SU-DHL-6 (cell line): ENCODE measurements at regions not wholly inside any gene's neighbourhood (a gene's known extent, or its start where the extent isn't known, plus 50 kb on each side); places are given as distances from the start of the nearest gene placed in this dataset.

Experiments used
- H2AFZ ChIP-seq: fragments of 200-600 bp; sonication (generic); 2 replicates; pipeline ENCODE4 v1.6.1; 2014; ENCODE audit warnings: low read depth, mild to moderate bottlenecking, moderate library complexity, mixed read lengths, antibody characterized with exemption, low read length; ENCODE audit not compliant: severe bottlenecking
- H3F3A ChIP-seq: fragments of 200-600 bp; shearing (Covaris generic); 2 replicates; pipeline ENCODE4 v1.6.0; 2016; ENCODE audit warnings: antibody characterized with exemption, mild to moderate bottlenecking; ENCODE audit not compliant: insufficient read depth
- H3K27ac ChIP-seq: fragments of 200-600 bp; sonication (generic); 2 replicates; pipeline ENCODE4 v1.5.1; 2016; ENCODE audit warnings: low read depth, mild to moderate bottlenecking, low read length, moderate library complexity, mixed read lengths
- H3K27me3 ChIP-seq: fragments of 200-600 bp; sonication (generic), shearing (Covaris generic); 2 replicates; pipeline ENCODE4 v1.6.0; 2014; ENCODE audit warnings: mild to moderate bottlenecking, low read length
- H3K36me3 ChIP-seq: fragments of 200-600 bp; sonication (generic); 2 replicates; pipeline ENCODE4 v1.6.1; 2014; ENCODE audit warnings: mild to moderate bottlenecking, low read length, mixed read lengths
- H3K4me2 ChIP-seq: fragments of 300-600, 200-600 bp; shearing (Covaris generic), sonication (generic); 2 replicates; pipeline ENCODE4 v1.6.0; 2014; ENCODE audit warnings: low read length, low read depth, mild to moderate bottlenecking; ENCODE audit not compliant: poor library complexity, severe bottlenecking
- H3K4me3 ChIP-seq: fragments of 200-600 bp; sonication (generic); 2 replicates; pipeline ENCODE4 v1.5.1; 2014; ENCODE audit warnings: antibody characterized with exemption, low read length, mild to moderate bottlenecking, mixed read lengths; ENCODE audit not compliant: insufficient read depth, poor library complexity, severe bottlenecking
- H3K79me2 ChIP-seq: fragments of 200-600 bp; sonication (generic); 2 replicates; pipeline ENCODE4 v1.6.1; 2014; ENCODE audit warnings: mild to moderate bottlenecking, low read length, moderate library complexity; ENCODE audit not compliant: insufficient read depth
- H3K9ac ChIP-seq: fragments of 200-600 bp; sonication (generic); 2 replicates; pipeline ENCODE4 v1.7.0; 2014; ENCODE audit warnings: mild to moderate bottlenecking, low read length
- H3K9me2 ChIP-seq: fragments of 200-600 bp; sonication (generic); replicated peaks from 2 replicates; pipeline ENCODE4 v1.6.1; 2014; ENCODE audit warnings: low read length; ENCODE audit not compliant: insufficient read depth
- H3K9me3 ChIP-seq: fragments of 200-600 bp; sonication (generic); 2 replicates; pipeline ENCODE4 v1.6.1; 2014; ENCODE audit warnings: low read length, mixed read lengths; ENCODE audit not compliant: insufficient read depth
- H4K20me1 ChIP-seq: fragments of 200-600 bp; sonication (generic); 2 replicates; pipeline ENCODE4 v1.6.1; 2014; ENCODE audit warnings: low read depth, mild to moderate bottlenecking, antibody characterized with exemption, low read length, moderate library complexity, mixed read lengths
- CTCF ChIP-seq: fragments of 200-600 bp; sonication (generic); IDR thresholded peaks from one replicate; pipeline ENCODE4 v1.5.1; 2017; ENCODE audit warnings: antibody characterized with exemption, mild to moderate bottlenecking, low read length, moderate library complexity; ENCODE audit not compliant: insufficient read depth, poor library complexity, severe bottlenecking
- EZH2phosphoT487 ChIP-seq: fragments of 200-600 bp; sonication (generic), shearing (Covaris generic); conservative IDR thresholded peaks from 2 replicates; pipeline ENCODE4 v1.6.1; 2018; ENCODE audit warnings: mild to moderate bottlenecking, antibody characterized with exemption, low read length, moderate library complexity, mixed read lengths

GRCh38 chr5:56610093-56610698, 205.2 kb upstream of the MAP3K1 start:
- TF ChIP-seq EZH2phosphoT487, result no peak
- TF ChIP-seq CTCF, result no peak
- no peaks in the 10 kb centered on the region for H3K79me2 ChIP-seq
- H3K4me2 ChIP-seq, result no peak overlapping the region
- no peaks in the 10 kb centered on the region for H4K20me1 ChIP-seq
- H3K27me3 ChIP-seq, result no peaks in the 10 kb centered on the region
- no peaks in the 10 kb centered on the region for H3K9me3 ChIP-seq
- H2AFZ ChIP-seq, result no peak overlapping the region
- H3K36me3 ChIP-seq, result no peaks in the 10 kb centered on the region
- no peak overlapping the region for H3K27ac ChIP-seq
- no peaks in the 10 kb centered on the region for H3K9me2 ChIP-seq
- H3K4me3 ChIP-seq, result no peak overlapping the region
- no peaks in the 10 kb centered on the region for H3F3A ChIP-seq
- H3K9ac ChIP-seq, result no peak overlapping the region

- Histone ChIP-seq H3K4me3 (no peak overlapping the region), H3K9ac (no peak overlapping the region), H3K79me2 (no peaks in the 10 kb centered on the region), H4K20me1 (no peaks in the 10 kb centered on the region), H2AFZ (no peak overlapping the region), H3K4me2 (no peak overlapping the region), H3F3A (no peaks in the 10 kb centered on the region), H3K27ac (no peak overlapping the region), H3K27me3 (no peaks in the 10 kb centered on the region), H3K9me2 (no peaks in the 10 kb centered on the region), H3K9me3 (no peaks in the 10 kb centered on the region), H3K36me3 (no peaks in the 10 kb centered on the region)
- TF ChIP-seq CTCF (no peak), EZH2phosphoT487 (no peak)
These were observed 207.0 kb upstream of the MAP3K1 start for GRCh38 chr5:56608217-56608925.

GRCh38 chr5:56607551-56607950, 207.8 kb upstream of the MAP3K1 start:
- Histone ChIP-seq H3K36me3 (no peaks in the 10 kb centered on the region), H2AFZ (no peak overlapping the region), H3K4me3 (no peak overlapping the region), H4K20me1 (no peaks in the 10 kb centered on the region), H3K27me3 (no peaks in the 10 kb centered on the region), H3K27ac (no peak overlapping the region), H3K9me3 (no peaks in the 10 kb centered on the region), H3K4me2 (no peak overlapping the region), H3K79me2 (no peaks in the 10 kb centered on the region), H3K9me2 (no peaks in the 10 kb centered on the region), H3K9ac (no peak overlapping the region), H3F3A (no peaks in the 10 kb centered on the region)
- no peak for TF ChIP-seq EZH2phosphoT487

GRCh38 chr5:56607074-56607473, 208.3 kb upstream of the MAP3K1 start:
- TF ChIP-seq EZH2phosphoT487, result no peak
- H3K9me2 ChIP-seq, result no peaks in the 10 kb centered on the region
- no peaks in the 10 kb centered on the region for H3F3A ChIP-seq
- H3K9ac ChIP-seq, result no peak overlapping the region
- H3K79me2 ChIP-seq, result no peaks in the 10 kb centered on the region
- H3K9me3 ChIP-seq, result no peaks in the 10 kb centered on the region
- H2AFZ ChIP-seq, result no peak overlapping the region
- H3K4me3 ChIP-seq, result no peak overlapping the region
- H3K36me3 ChIP-seq, result no peaks in the 10 kb centered on the region
- H3K4me2 ChIP-seq, result no peak overlapping the region
- H3K27ac ChIP-seq, result no peak overlapping the region
- no peaks in the 10 kb centered on the region for H4K20me1 ChIP-seq
- H3K27me3 ChIP-seq, result no peaks in the 10 kb centered on the region
